HL-60 (cell line): ENCODE measurements at regions not wholly inside any gene's neighbourhood (a gene's known extent, or its start where the extent isn't known, plus 50 kb on each side); places are given as distances from the start of the nearest gene placed in this dataset.

Experiments
- DNase-seq, 2 experiments: peaks; one replicate each; pipeline ENCODE4 v3.0.0-alpha.2; 2010 to 2020; ENCODE audit warnings: low read depth in 1 of 2, low spot score in 1 of 2
- H3K27ac ChIP-seq: fragments of 250-450 bp; sonication (Bioruptor Pico); replicated peaks from 2 replicates; pipeline ENCODE4 v1.5.1; 2020; ENCODE audit warnings: mild to moderate bottlenecking, moderate library complexity
- H3K27me3 ChIP-seq: fragments of 250-450 bp; sonication (Bioruptor Pico); 2 replicates; pipeline ENCODE4 v1.5.1; 2021; ENCODE audit warnings: mild to moderate bottlenecking, moderate library complexity; ENCODE audit not compliant: insufficient read depth, poor library complexity, severe bottlenecking
- H3K4me3 ChIP-seq: replicated peaks from 2 replicates; pipeline ENCODE4 v1.5.1; 2011; ENCODE audit warnings: mild to moderate bottlenecking, control low read depth, low read length; ENCODE audit not compliant: insufficient read depth
- CTCF ChIP-seq: IDR thresholded peaks from one replicate; pipeline ENCODE4 v1.5.1; 2011; ENCODE audit warnings: low read length, control low read depth, inconsistent platforms; ENCODE audit not compliant: insufficient read depth
- GABPA ChIP-seq: IDR thresholded peaks from 2 replicates; pipeline ENCODE4 v1.6.1; 2012; ENCODE audit warnings: low read depth
- POLR2AphosphoS5 ChIP-seq: IDR thresholded peaks from 2 replicates; pipeline ENCODE4 v1.6.1; 2012; ENCODE audit warnings: low read depth
- REST ChIP-seq: IDR thresholded peaks from 2 replicates; pipeline ENCODE4 v1.6.1; 2012; ENCODE audit warnings: low read depth; ENCODE audit not compliant: insufficient replicate concordance
- SPI1 ChIP-seq: IDR thresholded peaks from 2 replicates; pipeline ENCODE4 v1.6.1; 2012; ENCODE audit warnings: low read depth, mild to moderate bottlenecking, borderline replicate concordance

- no peak for DNase-seq
- H3K27ac ChIP-seq = no peak overlapping the region
- TF ChIP-seq POLR2AphosphoS5 (no peak), GABPA (no peak), CTCF (no peak), SPI1 (no peak), REST (no peak)
- H3K27me3 ChIP-seq = no peaks in the 10 kb centered on the region
- no peak overlapping the region for H3K4me3 ChIP-seq
Observed at GRCh38 chr6:166779963-166780683, 153.1 kb upstream of the RPS6KA2 start.

GRCh38 chr6:166779381-166779780, 152.3 kb upstream of the RPS6KA2 start:
- DNase-seq = no peak
- TF ChIP-seq CTCF (no peak), SPI1 (no peak), GABPA (no peak)
- Histone ChIP-seq H3K4me3 (no peak overlapping the region), H3K27me3 (no peaks in the 10 kb centered on the region), H3K27ac (no peak overlapping the region)

GRCh38 chr6:166778776-166779175, 151.7 kb upstream of the RPS6KA2 start:
- Histone ChIP-seq H3K4me3 (no peak overlapping the region), H3K27me3 (no peaks in the 10 kb centered on the region), H3K27ac (no peak overlapping the region)
- TF ChIP-seq CTCF (no peak), POLR2AphosphoS5 (no peak), GABPA (no peak), REST (no peak), SPI1 (no peak)
- no peak for DNase-seq

- no peaks in the 10 kb centered on the region for H3K27me3 ChIP-seq
- no peak for TF ChIP-seq CTCF
- TF ChIP-seq GABPA = no peak
- TF ChIP-seq SPI1 = no peak
- no peak for TF ChIP-seq POLR2AphosphoS5
- no peak for TF ChIP-seq REST
Observed at GRCh38 chr6:166778046-166778445, 151.0 kb upstream of the RPS6KA2 start.

More at GRCh38 chr6:166778046-166778445, 151.0 kb upstream of the RPS6KA2 start:
- Histone ChIP-seq H3K4me3 (no peak overlapping the region), H3K27ac (no peak overlapping the region)
- no peak for DNase-seq
